Esophagus squamous epithelium (tissue), 5 donors: ENCODE measurements at regions not wholly inside any gene's neighbourhood (a gene's known extent, or its start where the extent isn't known, plus 50 kb on each side); places are given as distances from the start of the nearest gene placed in this dataset.

ENCODE experiments used
- DNase-seq: peaks from one replicate; lab custom pipeline; 2025; lab: John Stamatoyannopoulos, UW
- H3K27ac ChIP-seq, 4 donors: fragments of 200-600 bp; sonication (generic); one replicate each; pipeline ENCODE4 v1.5.1; 2016 to 2019; ENCODE audit warnings: mild to moderate bottlenecking in 1 of 4
- H3K27me3 ChIP-seq, 4 donors: fragments of 200-600 bp; sonication (generic); 1 replicate in 3 of 4; 2 replicates in 1 of 4; pipeline versions ENCODE4 v1.5.1 to v1.6.0; 2017 to 2021; ENCODE audit warnings: antibody characterized with exemption in 1 of 4
- H3K36me3 ChIP-seq, 3 donors: fragments of 200-600 bp; sonication (generic); one replicate each; pipeline ENCODE4 v1.5.1; 2016 to 2019
- H3K4me1 ChIP-seq, 3 donors: fragments of 200-600 bp; sonication (generic); one replicate each; pipeline ENCODE4 v1.5.1; 2017 to 2019
- H3K4me3 ChIP-seq, 4 donors: fragments of 200-600 bp; sonication (generic); 1 replicate in 3 of 4; 2 replicates in 1 of 4; pipeline ENCODE4 v1.5.1; 2016 to 2019; ENCODE audit warnings: mild to moderate bottlenecking in 2 of 4, moderate library complexity in 1 of 4
- H3K9me3 ChIP-seq, 3 donors: fragments of 200-600 bp; sonication (generic); one replicate each; pipeline ENCODE4 v1.5.1; 2016 to 2019
- POLR2A ChIP-seq, 4 donors: fragments of 450-650 bp; IDR thresholded peaks; one replicate each; pipeline ENCODE4 v1.6.1; 2017; ENCODE audit warnings: antibody characterized with exemption in 4 of 4, mild to moderate bottlenecking in 4 of 4, moderate library complexity in 3 of 4
- WGBS, 2 donors: methylation state at CpG; one replicate each; pipeline ENCODE4 v1.1.5; 2018; 5-methylcytosine and 5-hydroxymethylcytosine counted together
- intact Hi-C: fragments of 100-400 bp; cut with DNase I; formaldehyde crosslinking; loops from one replicate; pipeline ENCODE4 v1.15.0; 2022
- TF ChIP-seq, protein P1 (sequence below), 6 experiments: fragments of 450-650 bp in 4 of 6; fragments of 200-600 bp in 2 of 6; sonication (generic) in 2 of 6; IDR thresholded peaks; one replicate each; pipeline ENCODE4 v1.5.1; 2016 to 2019; ENCODE audit warnings: antibody characterized with exemption in 6 of 6, mild to moderate bottlenecking in 4 of 6, moderate library complexity in 4 of 6
- donor health status: DM: yes; HTN: yes; CAD: no.

DNA sequence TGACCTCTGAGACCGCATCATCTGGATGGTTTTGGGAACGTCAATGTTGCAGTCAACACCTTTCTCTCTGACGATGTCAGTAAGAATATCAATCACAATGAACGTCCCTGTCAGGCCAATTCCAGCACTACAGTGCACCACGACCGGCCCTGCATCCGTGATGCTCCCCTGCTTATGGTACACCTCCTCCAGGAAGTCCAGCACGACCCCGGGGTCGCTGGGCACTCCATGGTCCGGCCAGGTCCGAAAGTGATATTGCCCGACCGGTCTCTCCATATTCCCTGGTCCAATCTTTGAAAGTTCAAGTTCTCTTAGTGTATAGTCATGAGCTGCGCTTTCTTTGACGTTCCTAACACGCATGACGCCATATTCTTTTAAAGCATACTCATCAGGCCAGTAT lies 203.6 kb upstream of the PRDM9 start:
- no peaks in the 10 kb centered on the region for H3K27me3 ChIP-seq
- intact Hi-C loops: no loop called here
- no peaks in the 10 kb centered on the region for H3K4me1 ChIP-seq
- no peak overlapping the region for H3K4me3 ChIP-seq
- WGBS, 2 donors: 84 to 85% methylated on average over 18 of the region's 18 CpGs
- peaks cover 0 to 4% (median 0%) of the 10 kb centered on the region in 3 donors for H3K9me3 ChIP-seq
- H3K27ac ChIP-seq: no peak overlapping the region
- H3K36me3 ChIP-seq: no peaks in the 10 kb centered on the region
- DNase-seq: no peak
- TF ChIP-seq, protein P1, sequence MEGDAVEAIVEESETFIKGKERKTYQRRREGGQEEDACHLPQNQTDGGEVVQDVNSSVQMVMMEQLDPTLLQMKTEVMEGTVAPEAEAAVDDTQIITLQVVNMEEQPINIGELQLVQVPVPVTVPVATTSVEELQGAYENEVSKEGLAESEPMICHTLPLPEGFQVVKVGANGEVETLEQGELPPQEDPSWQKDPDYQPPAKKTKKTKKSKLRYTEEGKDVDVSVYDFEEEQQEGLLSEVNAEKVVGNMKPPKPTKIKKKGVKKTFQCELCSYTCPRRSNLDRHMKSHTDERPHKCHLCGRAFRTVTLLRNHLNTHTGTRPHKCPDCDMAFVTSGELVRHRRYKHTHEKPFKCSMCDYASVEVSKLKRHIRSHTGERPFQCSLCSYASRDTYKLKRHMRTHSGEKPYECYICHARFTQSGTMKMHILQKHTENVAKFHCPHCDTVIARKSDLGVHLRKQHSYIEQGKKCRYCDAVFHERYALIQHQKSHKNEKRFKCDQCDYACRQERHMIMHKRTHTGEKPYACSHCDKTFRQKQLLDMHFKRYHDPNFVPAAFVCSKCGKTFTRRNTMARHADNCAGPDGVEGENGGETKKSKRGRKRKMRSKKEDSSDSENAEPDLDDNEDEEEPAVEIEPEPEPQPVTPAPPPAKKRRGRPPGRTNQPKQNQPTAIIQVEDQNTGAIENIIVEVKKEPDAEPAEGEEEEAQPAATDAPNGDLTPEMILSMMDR (IDR thresholded peaks at IDR 0.05): no peak
- no peak for TF ChIP-seq POLR2A (IDR thresholded peaks at IDR 0.05)

DNA sequence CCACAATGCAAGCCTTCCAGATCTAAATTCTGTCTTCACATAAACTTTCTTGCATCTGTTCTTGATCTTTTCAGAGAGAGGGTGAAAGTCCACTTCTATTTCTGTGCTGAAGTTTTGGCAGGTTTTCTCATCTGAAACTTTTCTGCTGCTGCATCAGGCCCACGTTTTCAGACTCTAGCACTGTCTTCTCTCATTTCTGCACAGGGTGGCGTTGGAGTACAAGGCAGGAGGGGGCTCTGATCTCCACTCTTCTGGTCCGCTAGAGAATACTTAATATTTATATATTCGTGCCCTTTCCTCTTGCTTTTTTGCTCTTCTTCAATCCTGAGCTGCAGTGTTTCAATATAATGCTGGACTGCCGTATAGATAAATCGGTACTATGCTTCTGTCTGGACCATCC lies 204.0 kb upstream of the PRDM9 start:
- no peak for DNase-seq
- Histone ChIP-seq H3K36me3 (no peaks in the 10 kb centered on the region), H3K4me3 (no peak overlapping the region), H3K27me3 (no peaks in the 10 kb centered on the region), H3K9me3 (peaks cover 0 to 4% (median 0%) of the 10 kb centered on the region in 3 donors), H3K4me1 (no peaks in the 10 kb centered on the region), H3K27ac (no peak overlapping the region)
- no peak for TF ChIP-seq POLR2A (IDR thresholded peaks at IDR 0.05)
- TF ChIP-seq, protein P1 (IDR thresholded peaks at IDR 0.05): no peak
- intact Hi-C loops: no loop called here
- WGBS, 2 donors: 59 to 69% methylated on average over 6 of the region's 6 CpGs

DNA sequence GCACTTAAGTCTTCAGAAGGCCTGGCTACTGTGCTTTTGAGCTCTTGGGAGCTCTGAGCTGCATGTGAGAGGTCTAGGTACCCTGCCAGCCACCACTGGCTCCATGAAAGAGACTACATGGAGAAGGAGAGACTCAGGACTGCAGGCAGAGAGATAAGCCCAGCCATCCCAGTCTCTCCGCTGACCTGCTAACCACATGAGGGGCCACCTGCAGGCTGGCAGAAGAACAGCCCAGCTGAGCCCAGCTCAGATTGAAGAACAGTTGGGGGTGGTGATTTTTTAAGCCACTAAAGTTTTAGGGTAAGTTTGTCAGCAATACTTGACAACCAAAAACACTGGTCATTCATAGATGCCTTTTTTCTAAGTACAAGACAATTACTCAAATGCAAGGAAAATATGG lies 205.0 kb upstream of the PRDM9 start:
- intact Hi-C loops: no loop called here
- no peaks in the 10 kb centered on the region for H3K27me3 ChIP-seq
- H3K4me1 ChIP-seq: no peaks in the 10 kb centered on the region
- peaks cover 0 to 4% (median 0%) of the 10 kb centered on the region in 3 donors for H3K9me3 ChIP-seq
- H3K4me3 ChIP-seq: no peak overlapping the region
- H3K27ac ChIP-seq: no peak overlapping the region
- no peaks in the 10 kb centered on the region for H3K36me3 ChIP-seq
- TF ChIP-seq, protein P1 (IDR thresholded peaks at IDR 0.05): no peak
- TF ChIP-seq POLR2A (IDR thresholded peaks at IDR 0.05): no peak
- DNase-seq: no peak
- WGBS, 2 donors: 83 to 100% methylated on average over 1 of the region's 1 CpG

DNA sequence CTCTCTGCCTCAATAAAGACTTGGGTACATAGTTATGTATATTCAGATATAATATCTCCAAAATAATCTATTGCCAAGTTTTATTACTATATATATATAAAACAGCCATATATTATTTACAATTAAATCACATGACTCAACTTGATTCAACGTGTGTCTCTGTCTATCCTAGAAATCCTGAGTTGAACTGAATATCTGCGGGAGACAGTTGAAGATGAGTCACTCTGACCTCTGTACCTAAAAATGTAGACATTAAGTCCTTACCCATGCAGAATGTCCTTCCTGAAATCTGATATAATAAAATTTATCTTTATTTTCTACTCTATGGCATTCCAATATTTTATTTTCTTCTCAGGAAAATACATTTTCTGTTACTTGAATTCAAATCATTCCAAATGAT lies 218.2 kb upstream of the PRDM9 start:
- no peak for TF ChIP-seq POLR2A (IDR thresholded peaks at IDR 0.05)
- TF ChIP-seq, protein P1 (IDR thresholded peaks at IDR 0.05): no peak
- Histone ChIP-seq H3K27me3 (no peaks in the 10 kb centered on the region), H3K4me3 (no peak overlapping the region), H3K4me1 (no peaks in the 10 kb centered on the region), H3K36me3 (no peaks in the 10 kb centered on the region), H3K27ac (no peak overlapping the region), H3K9me3 (no peaks in the 10 kb centered on the region)
- intact Hi-C loops: no loop called here
- WGBS, 2 donors: 60 to 68% methylated on average over 2 of the region's 2 CpGs
- DNase-seq: no peak

DNA sequence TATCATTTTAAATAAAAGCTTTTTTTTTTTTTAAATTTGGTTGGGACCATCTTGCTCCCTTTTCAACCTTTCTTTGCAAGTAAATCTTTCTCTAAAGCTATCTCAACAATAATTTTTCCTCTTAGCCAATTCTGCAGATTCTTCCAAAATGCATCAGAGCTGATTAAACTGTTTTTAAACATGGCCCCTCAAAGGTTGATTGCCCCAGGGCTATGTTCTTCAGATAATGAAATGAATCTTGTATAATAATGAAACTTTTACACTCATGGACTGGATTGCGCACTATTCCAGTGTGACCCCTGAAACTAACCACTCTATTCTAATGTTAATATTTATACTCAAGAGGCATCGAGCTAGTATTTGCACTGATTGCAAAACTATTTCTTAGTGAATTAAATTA lies 222.8 kb upstream of the PRDM9 start:
- no peak for DNase-seq
- Histone ChIP-seq H3K36me3 (no peaks in the 10 kb centered on the region), H3K9me3 (no peaks in the 10 kb centered on the region), H3K4me1 (no peaks in the 10 kb centered on the region), H3K27me3 (no peaks in the 10 kb centered on the region), H3K27ac (no peak overlapping the region), H3K4me3 (no peak overlapping the region)
- intact Hi-C loops: no loop called here
- no peak for TF ChIP-seq POLR2A (IDR thresholded peaks at IDR 0.05)
- TF ChIP-seq, protein P1 (IDR thresholded peaks at IDR 0.05): no peak
- 51 to 61% methylated on average over 2 of the region's 2 CpGs for WGBS, 2 donors
